SK-N-SH (cell line): ENCODE measurements at regions not wholly inside any gene's neighbourhood (a gene's known extent, or its start where the extent isn't known, plus 50 kb on each side); places are given as distances from the start of the nearest gene placed in this dataset.

Experiments
- RCOR1 ChIP-seq: fragments of 150-350 bp; IDR thresholded peaks from 2 replicates; pipeline ENCODE4 v1.6.1; 2017; ENCODE audit warnings: antibody characterized with exemption, low read length
- SIN3A ChIP-seq: IDR thresholded peaks from 2 replicates; pipeline ENCODE4 v1.6.1; 2012; ENCODE audit warnings: low read depth, mild to moderate bottlenecking, low read length, moderate library complexity, borderline replicate concordance
- TAF1 ChIP-seq: IDR thresholded peaks from 2 replicates; pipeline ENCODE4 v1.6.1; 2012; ENCODE audit warnings: low read depth, mild to moderate bottlenecking, low read length, moderate library complexity, borderline replicate concordance
- YY1 ChIP-seq: IDR thresholded peaks from 2 replicates; pipeline ENCODE4 v1.4.0; 2012; ENCODE audit warnings: low read depth, mild to moderate bottlenecking
- TF ChIP-seq, protein P1 (sequence below): IDR thresholded peaks from 2 replicates; pipeline ENCODE4 v1.6.1; 2012; ENCODE audit warnings: mild to moderate bottlenecking, low read depth, low read length, moderate library complexity
- TF ChIP-seq, protein P2 (sequence below): fragments of 200-600 bp; sonication (generic); IDR thresholded peaks from 2 replicates; pipeline ENCODE4 v1.6.1; 2017; ENCODE audit warnings: antibody characterized with exemption, mild to moderate bottlenecking, moderate library complexity
- TF ChIP-seq, protein P3 (sequence below): IDR thresholded peaks from 2 replicates; pipeline ENCODE4 v1.4.0; 2012; ENCODE audit warnings: low read depth

DNA sequence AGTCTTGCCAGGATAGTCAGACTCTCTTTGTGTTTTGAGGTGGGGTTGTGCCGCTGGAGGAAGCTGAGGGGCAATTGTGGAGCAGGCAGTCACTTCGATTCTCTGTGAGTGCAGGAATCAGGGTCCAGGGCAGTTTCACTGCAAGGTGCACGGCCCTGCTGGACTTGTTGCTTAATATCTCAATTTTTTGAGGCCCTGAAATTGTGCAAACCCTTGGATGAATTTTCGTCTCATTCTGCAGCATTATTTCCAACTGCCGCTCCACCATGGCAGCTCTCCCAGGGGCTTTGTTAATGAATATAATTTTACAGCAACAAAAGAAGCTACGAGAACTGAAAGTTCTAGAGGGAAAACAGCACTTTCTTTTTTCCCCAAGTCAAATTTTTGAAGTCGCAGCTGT is 531.9 kb downstream of the QKI start:
- TF ChIP-seq TAF1 (no peak), SIN3A (no peak), RCOR1 (no peak), YY1 (no peak)
- TF ChIP-seq, protein P1, sequence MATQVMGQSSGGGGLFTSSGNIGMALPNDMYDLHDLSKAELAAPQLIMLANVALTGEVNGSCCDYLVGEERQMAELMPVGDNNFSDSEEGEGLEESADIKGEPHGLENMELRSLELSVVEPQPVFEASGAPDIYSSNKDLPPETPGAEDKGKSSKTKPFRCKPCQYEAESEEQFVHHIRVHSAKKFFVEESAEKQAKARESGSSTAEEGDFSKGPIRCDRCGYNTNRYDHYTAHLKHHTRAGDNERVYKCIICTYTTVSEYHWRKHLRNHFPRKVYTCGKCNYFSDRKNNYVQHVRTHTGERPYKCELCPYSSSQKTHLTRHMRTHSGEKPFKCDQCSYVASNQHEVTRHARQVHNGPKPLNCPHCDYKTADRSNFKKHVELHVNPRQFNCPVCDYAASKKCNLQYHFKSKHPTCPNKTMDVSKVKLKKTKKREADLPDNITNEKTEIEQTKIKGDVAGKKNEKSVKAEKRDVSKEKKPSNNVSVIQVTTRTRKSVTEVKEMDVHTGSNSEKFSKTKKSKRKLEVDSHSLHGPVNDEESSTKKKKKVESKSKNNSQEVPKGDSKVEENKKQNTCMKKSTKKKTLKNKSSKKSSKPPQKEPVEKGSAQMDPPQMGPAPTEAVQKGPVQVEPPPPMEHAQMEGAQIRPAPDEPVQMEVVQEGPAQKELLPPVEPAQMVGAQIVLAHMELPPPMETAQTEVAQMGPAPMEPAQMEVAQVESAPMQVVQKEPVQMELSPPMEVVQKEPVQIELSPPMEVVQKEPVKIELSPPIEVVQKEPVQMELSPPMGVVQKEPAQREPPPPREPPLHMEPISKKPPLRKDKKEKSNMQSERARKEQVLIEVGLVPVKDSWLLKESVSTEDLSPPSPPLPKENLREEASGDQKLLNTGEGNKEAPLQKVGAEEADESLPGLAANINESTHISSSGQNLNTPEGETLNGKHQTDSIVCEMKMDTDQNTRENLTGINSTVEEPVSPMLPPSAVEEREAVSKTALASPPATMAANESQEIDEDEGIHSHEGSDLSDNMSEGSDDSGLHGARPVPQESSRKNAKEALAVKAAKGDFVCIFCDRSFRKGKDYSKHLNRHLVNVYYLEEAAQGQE, result no peak
- TF ChIP-seq, protein P2, sequence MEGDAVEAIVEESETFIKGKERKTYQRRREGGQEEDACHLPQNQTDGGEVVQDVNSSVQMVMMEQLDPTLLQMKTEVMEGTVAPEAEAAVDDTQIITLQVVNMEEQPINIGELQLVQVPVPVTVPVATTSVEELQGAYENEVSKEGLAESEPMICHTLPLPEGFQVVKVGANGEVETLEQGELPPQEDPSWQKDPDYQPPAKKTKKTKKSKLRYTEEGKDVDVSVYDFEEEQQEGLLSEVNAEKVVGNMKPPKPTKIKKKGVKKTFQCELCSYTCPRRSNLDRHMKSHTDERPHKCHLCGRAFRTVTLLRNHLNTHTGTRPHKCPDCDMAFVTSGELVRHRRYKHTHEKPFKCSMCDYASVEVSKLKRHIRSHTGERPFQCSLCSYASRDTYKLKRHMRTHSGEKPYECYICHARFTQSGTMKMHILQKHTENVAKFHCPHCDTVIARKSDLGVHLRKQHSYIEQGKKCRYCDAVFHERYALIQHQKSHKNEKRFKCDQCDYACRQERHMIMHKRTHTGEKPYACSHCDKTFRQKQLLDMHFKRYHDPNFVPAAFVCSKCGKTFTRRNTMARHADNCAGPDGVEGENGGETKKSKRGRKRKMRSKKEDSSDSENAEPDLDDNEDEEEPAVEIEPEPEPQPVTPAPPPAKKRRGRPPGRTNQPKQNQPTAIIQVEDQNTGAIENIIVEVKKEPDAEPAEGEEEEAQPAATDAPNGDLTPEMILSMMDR, result no peak
- TF ChIP-seq, protein P3, sequence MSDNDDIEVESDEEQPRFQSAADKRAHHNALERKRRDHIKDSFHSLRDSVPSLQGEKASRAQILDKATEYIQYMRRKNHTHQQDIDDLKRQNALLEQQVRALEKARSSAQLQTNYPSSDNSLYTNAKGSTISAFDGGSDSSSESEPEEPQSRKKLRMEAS, result no peak
